ENCODE measurements at regions not wholly inside any gene's neighbourhood (a gene's known extent, or its start where the extent isn't known, plus 50 kb on each side); places are given as distances from the start of the nearest gene placed in this dataset.

DNA sequence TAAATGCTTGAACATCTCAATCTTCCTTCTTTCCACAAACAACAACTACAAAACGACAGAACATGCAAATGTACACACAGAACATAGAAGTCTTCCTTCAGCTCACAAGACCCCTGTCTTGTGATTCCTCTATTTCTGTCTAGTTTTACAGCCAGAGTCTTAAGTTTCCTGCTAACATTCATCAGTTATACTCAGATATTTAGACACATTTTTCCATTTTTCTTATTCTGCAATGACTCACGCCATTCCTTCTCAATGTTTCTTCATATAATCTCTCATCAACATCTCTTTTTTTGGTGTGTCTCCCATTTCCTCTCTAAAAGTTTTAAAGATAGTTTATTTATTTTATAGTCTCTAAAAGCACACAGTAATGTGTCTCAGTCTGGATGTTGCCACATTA, 1872.9 kb upstream of the PCDH20 start:
- TF ChIP-seq EZH2 (IDR thresholded peaks at IDR 0.05) = no peak
- no peak for TF ChIP-seq POLR2AphosphoS5 (IDR thresholded peaks at IDR 0.05; ENCODE audit: borderline replicate concordance, low read depth, low read length)
- no peak for TF ChIP-seq FOXP2 (optimal IDR thresholded peaks at IDR 0.05; ENCODE audit: control extremely low read depth, extremely low read length, insufficient read depth)
